Vagina (tissue), 2 donors: ENCODE measurements at regions not wholly inside any gene's neighbourhood (a gene's known extent, or its start where the extent isn't known, plus 50 kb on each side); places are given as distances from the start of the nearest gene placed in this dataset.

Source experiments
- DNase-seq, 2 donors: peaks; one replicate each; pipeline ENCODE4 v3.0.0-alpha.2; 2017; ENCODE audit errors: extremely low spot score in 2 of 2
- H3K27ac ChIP-seq: fragments of 200-600 bp; sonication (generic); one replicate; pipeline ENCODE4 v1.5.1; 2019
- H3K27me3 ChIP-seq: fragments of 200-600 bp; sonication (generic); one replicate; pipeline ENCODE4 v1.5.1; 2019
- H3K36me3 ChIP-seq, 2 donors: fragments of 200-600 bp; sonication (generic); one replicate each; pipeline ENCODE4 v1.5.1; 2017 to 2019
- H3K4me1 ChIP-seq: fragments of 200-600 bp; sonication (generic); one replicate; pipeline ENCODE4 v1.5.1; 2019
- H3K4me3 ChIP-seq, 2 donors: fragments of 200-600 bp; sonication (generic); 1 replicate in 1 of 2; 2 replicates in 1 of 2; pipeline ENCODE4 v1.5.1; 2016 to 2019
- H3K9me3 ChIP-seq: fragments of 200-600 bp; sonication (generic); one replicate; pipeline ENCODE4 v1.5.1; 2019
- CTCF ChIP-seq, 3 experiments: fragments of 450-650 bp in 2 of 3; fragments of 200-600 bp in 1 of 3; sonication (generic) in 1 of 3; IDR thresholded peaks; one replicate each; pipeline ENCODE4 v1.5.1; 2017 to 2019; ENCODE audit warnings: antibody characterized with exemption in 3 of 3, mild to moderate bottlenecking in 2 of 3, moderate library complexity in 2 of 3
- POLR2A ChIP-seq, 2 donors: fragments of 450-650 bp; IDR thresholded peaks; one replicate each; pipeline ENCODE4 v1.6.1; 2017; ENCODE audit warnings: antibody characterized with exemption in 2 of 2, mild to moderate bottlenecking in 2 of 2, moderate library complexity in 2 of 2
- POLR2AphosphoS5 ChIP-seq, 2 donors: sonication (generic); formaldehyde crosslinking; IDR thresholded peaks; one replicate each; pipeline ENCODE4 v1.9.0; 2017; ENCODE audit warnings: antibody characterized with exemption in 2 of 2, mild to moderate bottlenecking in 2 of 2, low read depth in 1 of 2; ENCODE audit not compliant: insufficient read depth in 1 of 2
- intact Hi-C: fragments of 100-400 bp; cut with DNase I; formaldehyde crosslinking; loops from one replicate; pipeline ENCODE4 v1.15.1; 2023

GRCh38 chr3:15953841-15954240, 156.1 kb upstream of the ANKRD28 start:
- TF ChIP-seq CTCF (IDR thresholded peaks at IDR 0.05) = no peak
- no peak for TF ChIP-seq POLR2A (IDR thresholded peaks at IDR 0.05)
- no peak for TF ChIP-seq POLR2AphosphoS5 (IDR thresholded peaks at IDR 0.05; ENCODE audit: insufficient read depth in 1 of 2, low read depth in 1 of 2)
- no peaks in the 10 kb centered on the region for H3K9me3 ChIP-seq

GRCh38 chr3:15955968-15956367, 158.2 kb upstream of the ANKRD28 start:
- no peak overlapping the region for H3K27ac ChIP-seq
- no peak overlapping the region for H3K4me3 ChIP-seq
- intact Hi-C loops = no loop called here
- H3K27me3 ChIP-seq = no peaks in the 10 kb centered on the region
- H3K4me1 ChIP-seq = no peaks in the 10 kb centered on the region
- no peaks in the 10 kb centered on the region for H3K9me3 ChIP-seq
- no peaks in the 10 kb centered on the region for H3K36me3 ChIP-seq
- no peak for DNase-seq
- no peak for TF ChIP-seq CTCF (IDR thresholded peaks at IDR 0.05)
- TF ChIP-seq POLR2AphosphoS5 (IDR thresholded peaks at IDR 0.05; ENCODE audit: insufficient read depth in 1 of 2, low read depth in 1 of 2) = no peak
- no peak for TF ChIP-seq POLR2A (IDR thresholded peaks at IDR 0.05)

More at GRCh38 chr3:15953841-15954240, 156.1 kb upstream of the ANKRD28 start:
- H3K4me3 ChIP-seq = no peak overlapping the region
- H3K36me3 ChIP-seq = no peaks in the 10 kb centered on the region
- no peaks in the 10 kb centered on the region for H3K27me3 ChIP-seq
- intact Hi-C loops = no loop called here
- H3K4me1 ChIP-seq = no peaks in the 10 kb centered on the region
- H3K27ac ChIP-seq = no peak overlapping the region
- no peak for DNase-seq

- Histone ChIP-seq H3K9me3 (no peaks in the 10 kb centered on the region), H3K36me3 (no peaks in the 10 kb centered on the region), H3K27ac (no peak overlapping the region), H3K4me3 (no peak overlapping the region), H3K27me3 (no peaks in the 10 kb centered on the region), H3K4me1 (no peaks in the 10 kb centered on the region)
- intact Hi-C loops = no loop called here
- TF ChIP-seq POLR2AphosphoS5 (IDR thresholded peaks at IDR 0.05; ENCODE audit: insufficient read depth in 1 of 2, low read depth in 1 of 2) (no peak), CTCF (IDR thresholded peaks at IDR 0.05) (no peak), POLR2A (IDR thresholded peaks at IDR 0.05) (no peak)
- no peak for DNase-seq
Measured at GRCh38 chr3:15958692-15959433, 161.1 kb upstream of the ANKRD28 start.

GRCh38 chr3:15959434-15959811, 161.6 kb upstream of the ANKRD28 start:
- Histone ChIP-seq H3K9me3 (no peaks in the 10 kb centered on the region), H3K27me3 (no peaks in the 10 kb centered on the region), H3K27ac (no peak overlapping the region), H3K36me3 (no peaks in the 10 kb centered on the region), H3K4me3 (no peak overlapping the region), H3K4me1 (no peaks in the 10 kb centered on the region)
- intact Hi-C loops = no loop called here
- no peak for TF ChIP-seq POLR2A (IDR thresholded peaks at IDR 0.05)
- no peak for TF ChIP-seq CTCF (IDR thresholded peaks at IDR 0.05)
- TF ChIP-seq POLR2AphosphoS5 (IDR thresholded peaks at IDR 0.05; ENCODE audit: insufficient read depth in 1 of 2, low read depth in 1 of 2) = no peak
- DNase-seq = no peak

- DNase-seq = no peak
- Histone ChIP-seq H3K27ac (peak overlapping the region; percentile 49), H3K27me3 (no peaks in the 10 kb centered on the region), H3K9me3 (no peaks in the 10 kb centered on the region), H3K36me3 (no peaks in the 10 kb centered on the region), H3K4me3 (no peak overlapping the region), H3K4me1 (no peaks in the 10 kb centered on the region)
- intact Hi-C loops = no loop called here
- TF ChIP-seq POLR2A (IDR thresholded peaks at IDR 0.05) (no peak), CTCF (IDR thresholded peaks at IDR 0.05) (no peak), POLR2AphosphoS5 (IDR thresholded peaks at IDR 0.05; ENCODE audit: insufficient read depth in 1 of 2, low read depth in 1 of 2) (no peak)
Measured at GRCh38 chr3:15964605-15965442, 167.0 kb upstream of the ANKRD28 start.
